T-cell (primary cell): ENCODE measurements at regions not wholly inside any gene's neighbourhood (a gene's known extent, or its start where the extent isn't known, plus 50 kb on each side); places are given as distances from the start of the nearest gene placed in this dataset.

Source experiments
- ATAC-seq, 4 experiments: fragments of 200-7000 bp in 3 of 4; fragments of 150-1000 bp in 1 of 4; cut with Tn5 transposase; replicated peaks in 1 of 4; 1 replicate in 3 of 4; 2 replicates in 1 of 4; pipeline ENCODE4 v1.10.0; 2021; ENCODE audit warnings: moderate library complexity in 3 of 4, mild to moderate bottlenecking in 2 of 4, moderate number of reproducible peaks in 1 of 4
- CTCF ChIA-PET, 2 donors: fragments of 300-600 bp; sonication (Branson Sonifier 250); formaldehyde crosslinking; loops; one replicate each; lab custom pipeline; 2022; ENCODE audit warnings: antibody characterized with exemption in 2 of 2; lab: Charles Lee
- POLR2A ChIA-PET, 2 donors: fragments of 300-600 bp; sonication (Branson Sonifier 250); formaldehyde crosslinking; loops; one replicate each; lab custom pipeline; 2022; ENCODE audit warnings: antibody characterized with exemption in 2 of 2; lab: Charles Lee
- DNase-seq, 35 experiments: peaks; one replicate each; pipeline versions ENCODE4 v3.0.0 to v3.0.0-alpha.2; 2013 to 2023
- H3K27ac ChIP-seq: one replicate; pipeline ENCODE4 v1.5.1; 2013; ENCODE audit warnings: low read length
- H3K27me3 ChIP-seq, 2 experiments: replicated peaks in 1 of 2; 1 replicate in 1 of 2; 2 replicates in 1 of 2; pipeline versions ENCODE4 v1.6.1 to v1.7.0; 2013; ENCODE audit warnings: low read length in 1 of 2, mixed read lengths in 1 of 2; ENCODE audit not compliant: control insufficient read depth in 2 of 2, insufficient read depth in 2 of 2; ENCODE audit errors: extremely low read depth in 1 of 2
- H3K36me3 ChIP-seq, 2 donors: 1 replicate in 1 of 2; 2 replicates in 1 of 2; pipeline versions ENCODE4 v1.6.1 to v1.7.0; 2013; ENCODE audit warnings: low read length in 1 of 2; ENCODE audit not compliant: control insufficient read depth in 2 of 2, insufficient read depth in 1 of 2; ENCODE audit errors: extremely low read depth in 1 of 2
- H3K4me1 ChIP-seq, 2 experiments: 1 replicate in 1 of 2; 2 replicates in 1 of 2; pipeline versions ENCODE4 v1.6.1 to v1.7.0; 2013; ENCODE audit warnings: low read length in 2 of 2, mixed read lengths in 1 of 2; ENCODE audit not compliant: insufficient read depth in 2 of 2, control insufficient read depth in 1 of 2; ENCODE audit errors: extremely low read depth in 1 of 2
- H3K4me3 ChIP-seq, 2 donors: 1 replicate in 1 of 2; 2 replicates in 1 of 2; pipeline versions ENCODE4 v1.5.1 to v1.7.0; 2013; ENCODE audit warnings: mild to moderate bottlenecking in 2 of 2, low read length in 1 of 2, moderate library complexity in 1 of 2; ENCODE audit not compliant: control insufficient read depth in 1 of 2; ENCODE audit errors: extremely low read depth in 1 of 2
- H3K9me3 ChIP-seq: 2 replicates; pipeline ENCODE4 v1.7.0; 2013
- H3K27ac Mint-ChIP-seq, 2 donors: one replicate each; pipeline ENCODE4 v1.8.0; 2020 to 2021; ENCODE audit warnings: mild to moderate bottlenecking in 2 of 2, mixed read lengths in 2 of 2
- H3K27me3 Mint-ChIP-seq, 2 donors: one replicate each; pipeline ENCODE4 v1.8.0; 2021 to 2022; ENCODE audit warnings: mixed read lengths in 2 of 2
- H3K36me3 Mint-ChIP-seq: one replicate; pipeline ENCODE4 v1.8.0; 2021; ENCODE audit warnings: mixed read lengths
- H3K4me1 Mint-ChIP-seq, 3 donors: one replicate each; pipeline ENCODE4 v1.8.0; 2020 to 2022; ENCODE audit warnings: mixed read lengths in 3 of 3, mild to moderate bottlenecking in 1 of 3
- H3K4me3 Mint-ChIP-seq, 3 donors: one replicate each; pipeline ENCODE4 v1.8.0; 2020 to 2022; ENCODE audit warnings: mild to moderate bottlenecking in 3 of 3, mixed read lengths in 3 of 3, moderate library complexity in 3 of 3
- H3K9me3 Mint-ChIP-seq, 3 donors: one replicate each; pipeline ENCODE4 v1.8.0; 2020 to 2022; ENCODE audit warnings: mixed read lengths in 3 of 3
- whole genome bisulfite sequencing: methylation state at CpG from one replicate; pipeline ENCODE4 v1.1.5; 2013; ENCODE audit warnings: missing lambda C conversion rate; ENCODE audit not compliant: insufficient coverage; 5-methylcytosine and 5-hydroxymethylcytosine counted together

GRCh38 chr7:27398851-27399250 lies 156.2 kb downstream of the EVX1 start:
- ChIA-PET CTCF (no interaction called here), POLR2A (no interaction called here)
- Histone ChIP-seq H3K27ac (no peak overlapping the region), H3K4me3 (no peak overlapping the region), H3K36me3 (no peaks in the 10 kb centered on the region), H3K27me3 (peaks cover 0 to 11% of the 10 kb centered on the region in 2 experiments), H3K4me1 (no peaks in the 10 kb centered on the region), H3K9me3 (no peaks in the 10 kb centered on the region)
- DNase-seq (no peak), ATAC-seq (no peak)
- 75% methylated on average over 3 of the region's 3 CpGs for WGBS
- Mint-ChIP-seq H3K27me3 (peaks cover 12 to 21% of the 10 kb centered on the region in 2 donors), H3K4me3 (no peak overlapping the region), H3K4me1 (no peaks in the 10 kb centered on the region), H3K9me3 (no peaks in the 10 kb centered on the region), H3K36me3 (no peaks in the 10 kb centered on the region), H3K27ac (no peak overlapping the region)

DNA sequence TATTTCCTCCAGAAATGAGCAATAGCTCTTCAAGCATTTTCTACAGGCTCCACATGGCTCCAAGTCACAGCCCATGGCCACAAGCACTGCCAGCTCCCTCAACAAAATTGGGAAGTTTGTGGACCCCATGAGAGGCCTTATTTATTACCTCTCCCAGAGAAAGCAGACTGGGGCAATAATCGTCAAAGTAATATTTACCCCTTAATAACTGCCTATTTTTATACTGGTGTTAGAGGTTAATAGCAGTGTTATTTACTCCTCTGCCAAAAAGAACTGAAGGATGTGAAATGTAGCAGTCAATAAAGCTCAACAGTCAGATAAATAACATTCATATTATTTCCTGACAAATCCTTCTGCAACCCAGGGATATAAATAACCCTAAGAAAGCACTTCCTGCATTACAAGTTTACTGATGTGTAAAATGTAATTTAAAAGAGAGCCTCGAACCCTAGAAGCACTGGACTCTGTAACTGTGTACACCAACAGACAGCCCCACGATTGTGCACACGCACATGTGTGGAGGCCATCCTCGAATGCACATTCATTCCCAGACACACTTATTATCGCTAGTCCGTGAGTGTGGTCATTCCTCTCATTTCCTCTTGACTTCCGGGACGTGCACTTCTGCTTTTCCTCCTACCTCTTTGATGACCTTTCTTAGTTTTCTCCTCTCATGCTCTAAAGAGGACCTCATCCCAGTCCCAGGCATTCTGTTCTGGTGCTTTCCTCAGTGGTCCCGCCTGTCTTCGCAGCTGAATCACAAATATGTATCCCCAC lies 157.4 kb downstream of the EVX1 start:
- ChIA-PET POLR2A (interaction anchor here in 1 of 2 donors (0.7 kb wide), 1 partner anchor 15 kb away, joined by 4 read pairs; no protein-coding TSS in a partner anchor), CTCF (no interaction called here)
- H3K36me3 ChIP-seq: no peaks in the 10 kb centered on the region
- H3K27ac ChIP-seq: no peak overlapping the region
- ATAC-seq (no peak), DNase-seq (no peak)
- Mint-ChIP-seq H3K27ac (no peak overlapping the region), H3K27me3 (peaks cover 4 to 16% of the 10 kb centered on the region in 2 donors), H3K4me3 (no peak overlapping the region), H3K4me1 (no peaks in the 10 kb centered on the region), H3K9me3 (no peaks in the 10 kb centered on the region), H3K36me3 (no peaks in the 10 kb centered on the region)
- no peaks in the 10 kb centered on the region for H3K9me3 ChIP-seq
- H3K27me3 ChIP-seq: peaks cover 0 to 6% of the 10 kb centered on the region in 2 experiments
- no peak overlapping the region for H3K4me3 ChIP-seq
- no peaks in the 10 kb centered on the region for H3K4me1 ChIP-seq
- 46% methylated on average over 9 of the region's 11 CpGs for WGBS

DNA sequence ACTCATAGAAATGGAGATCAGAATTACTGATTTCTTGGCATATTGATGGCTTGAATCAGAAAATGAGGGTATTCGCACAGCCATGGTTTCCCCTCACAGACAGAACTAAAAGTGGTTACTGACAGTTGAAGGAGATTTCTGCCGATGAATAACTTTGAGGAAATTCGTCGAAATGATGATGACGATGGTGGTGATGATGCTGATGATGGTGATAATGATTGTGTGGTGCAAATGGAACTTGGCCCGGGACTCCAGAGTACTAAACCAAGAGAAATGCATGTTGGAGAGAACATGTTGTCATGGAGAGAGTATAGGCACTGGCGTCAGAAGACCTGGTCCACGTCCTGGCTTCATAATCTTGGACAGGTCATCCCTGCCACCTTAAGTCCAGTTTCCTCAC lies 163.2 kb downstream of the EVX1 start:
- H3K27ac ChIP-seq: no peak overlapping the region
- no peak overlapping the region for H3K27ac Mint-ChIP-seq
- ChIA-PET CTCF (no interaction called here), POLR2A (no interaction called here)
- DNase-seq (no peak), ATAC-seq (no peak)
- WGBS: 95% methylated on average over 5 of the region's 8 CpGs
- H3K36me3 Mint-ChIP-seq: no peaks in the 10 kb centered on the region
- H3K4me1 Mint-ChIP-seq: no peaks in the 10 kb centered on the region
- H3K36me3 ChIP-seq: no peaks in the 10 kb centered on the region
- H3K4me3 Mint-ChIP-seq: no peak overlapping the region
- no peaks in the 10 kb centered on the region for H3K4me1 ChIP-seq
- H3K27me3 ChIP-seq: no peaks in the 10 kb centered on the region
- peaks cover 10 to 26% of the 10 kb centered on the region in 2 donors for H3K27me3 Mint-ChIP-seq
- no peak overlapping the region for H3K4me3 ChIP-seq
- no peaks in the 10 kb centered on the region for H3K9me3 ChIP-seq
- H3K9me3 Mint-ChIP-seq: no peaks in the 10 kb centered on the region

DNA sequence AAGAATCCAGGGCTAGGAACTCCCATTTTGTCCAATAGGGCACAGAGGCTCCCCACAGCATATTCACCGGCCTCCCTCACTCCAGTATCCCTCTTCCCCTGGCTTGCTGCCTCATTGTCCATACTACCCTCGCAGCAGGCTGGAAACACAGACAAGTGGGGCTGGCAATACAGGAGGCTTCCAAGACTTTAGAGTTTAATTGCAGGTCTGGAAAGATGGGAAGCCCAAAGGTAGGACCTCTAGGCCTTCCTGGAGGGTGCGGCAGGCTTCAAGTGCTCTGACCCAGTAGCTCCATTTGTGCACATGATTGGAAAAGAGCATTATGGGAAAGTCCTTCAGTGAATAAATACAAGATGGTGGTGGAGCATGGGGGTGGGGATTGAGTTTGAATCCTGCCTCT lies 166.7 kb downstream of the EVX1 start:
- 88% methylated on average over 1 of the region's 3 CpGs for WGBS
- no peak for ATAC-seq
- H3K4me3 Mint-ChIP-seq: no peak overlapping the region
- no peaks in the 10 kb centered on the region for H3K9me3 Mint-ChIP-seq
- no peaks in the 10 kb centered on the region for H3K9me3 ChIP-seq
- H3K4me1 Mint-ChIP-seq: no peaks in the 10 kb centered on the region
- no peak overlapping the region for H3K27ac ChIP-seq
- DNase-seq: no peak
- H3K4me1 ChIP-seq: no peaks in the 10 kb centered on the region
- no peaks in the 10 kb centered on the region for H3K36me3 ChIP-seq
- no peaks in the 10 kb centered on the region for H3K36me3 Mint-ChIP-seq
- ChIA-PET CTCF (no interaction called here), POLR2A (no interaction called here)
- H3K27ac Mint-ChIP-seq: no peak overlapping the region
- no peak overlapping the region for H3K4me3 ChIP-seq
- no peaks in the 10 kb centered on the region for H3K27me3 ChIP-seq
- H3K27me3 Mint-ChIP-seq: peaks cover 12 to 31% of the 10 kb centered on the region in 2 donors

- no peaks in the 10 kb centered on the region for H3K27me3 ChIP-seq
- DNase-seq: no peak
- H3K27ac ChIP-seq: no peak overlapping the region
- no peaks in the 10 kb centered on the region for H3K36me3 Mint-ChIP-seq
- no peaks in the 10 kb centered on the region for H3K9me3 ChIP-seq
- no peak overlapping the region for H3K4me3 Mint-ChIP-seq
- CTCF ChIA-PET: no interaction called here
- no peaks in the 10 kb centered on the region for H3K36me3 ChIP-seq
- ATAC-seq: no peak
- POLR2A ChIA-PET: interaction anchor here in 1 of 2 donors (0.6 kb wide), 1 partner anchor 105 kb away, joined by 6 read pairs; no protein-coding TSS in a partner anchor
- H3K27ac Mint-ChIP-seq: no peak overlapping the region
- H3K9me3 Mint-ChIP-seq: no peaks in the 10 kb centered on the region
- H3K4me3 ChIP-seq: no peak overlapping the region
- H3K27me3 Mint-ChIP-seq: peaks cover 12 to 35% of the 10 kb centered on the region in 2 donors
- H3K4me1 Mint-ChIP-seq: no peaks in the 10 kb centered on the region
- no peaks in the 10 kb centered on the region for H3K4me1 ChIP-seq
- WGBS: no CpG with 5 or more reads among the region's 2 CpGs
These were observed 167.2 kb downstream of the EVX1 start for GRCh38 chr7:27409776-27410175.

GRCh38 chr7:27410812-27411544 lies 168.4 kb downstream of the EVX1 start:
- Mint-ChIP-seq H3K9me3 (no peaks in the 10 kb centered on the region), H3K36me3 (no peaks in the 10 kb centered on the region), H3K27ac (no peak overlapping the region), H3K4me3 (no peak overlapping the region), H3K27me3 (peaks cover 12 to 30% of the 10 kb centered on the region in 2 donors), H3K4me1 (no peaks in the 10 kb centered on the region)
- ChIA-PET CTCF (no interaction called here), POLR2A (no interaction called here)
- no peak overlapping the region for H3K27ac ChIP-seq
- H3K36me3 ChIP-seq: no peaks in the 10 kb centered on the region
- H3K4me1 ChIP-seq: no peaks in the 10 kb centered on the region
- H3K4me3 ChIP-seq: no peak overlapping the region
- ATAC-seq (no peak), DNase-seq (no peak)
- 71% methylated on average over 1 of the region's 5 CpGs for WGBS
- H3K9me3 ChIP-seq: no peaks in the 10 kb centered on the region
- H3K27me3 ChIP-seq: no peaks in the 10 kb centered on the region
